Neuronal stem cell (in vitro differentiated cells): ENCODE measurements at regions not wholly inside any gene's neighbourhood (a gene's known extent, or its start where the extent isn't known, plus 50 kb on each side); places are given as distances from the start of the nearest gene placed in this dataset.

Source experiments
- DNase-seq: peaks from one replicate; pipeline ENCODE4 v3.0.0-alpha.2; 2013; ENCODE audit warnings: low spot score
- H2AFZ ChIP-seq: one replicate; pipeline ENCODE4 v1.6.1; 2013; ENCODE audit warnings: mild to moderate bottlenecking, low read length, inconsistent platforms
- H2AK5ac ChIP-seq: 2 replicates; pipeline ENCODE4 v1.6.1; 2013; ENCODE audit warnings: low read depth, mild to moderate bottlenecking, inconsistent platforms, low read length, moderate library complexity, mixed read lengths
- H2BK120ac ChIP-seq: 2 replicates; pipeline ENCODE4 v1.6.1; 2013; ENCODE audit warnings: low read depth, mild to moderate bottlenecking, inconsistent platforms, low read length, moderate library complexity, mixed read lengths
- H2BK12ac ChIP-seq: one replicate; pipeline ENCODE4 v1.6.1; 2013; ENCODE audit warnings: low read length, inconsistent platforms
- H2BK15ac ChIP-seq: 2 replicates; pipeline ENCODE4 v1.6.1; 2013; ENCODE audit warnings: mild to moderate bottlenecking, low read length, inconsistent platforms, mixed read lengths
- H2BK5ac ChIP-seq: one replicate; pipeline ENCODE4 v1.6.1; 2013; ENCODE audit warnings: inconsistent platforms, mild to moderate bottlenecking, low read length, moderate library complexity
- H3K14ac ChIP-seq: one replicate; pipeline ENCODE4 v1.6.1; 2013; ENCODE audit warnings: low read length, inconsistent platforms
- H3K18ac ChIP-seq: 2 replicates; pipeline ENCODE4 v1.6.1; 2013; ENCODE audit warnings: low read length, inconsistent platforms
- H3K23ac ChIP-seq: 2 replicates; pipeline ENCODE4 v1.6.1; 2013; ENCODE audit warnings: low read depth, mild to moderate bottlenecking, mixed read lengths, low read length, inconsistent platforms; ENCODE audit not compliant: poor library complexity
- H3K27ac ChIP-seq: replicated peaks from 3 replicates; pipeline ENCODE4 v1.5.1; 2013; ENCODE audit warnings: low read length, inconsistent platforms
- H3K27me3 ChIP-seq, 3 experiments: 2 replicates each; pipeline ENCODE4 v1.6.1; 2013; ENCODE audit warnings: low read length in 3 of 3, mild to moderate bottlenecking in 2 of 3, inconsistent platforms in 1 of 3, low read depth in 1 of 3, mixed read lengths in 1 of 3, moderate library complexity in 1 of 3; ENCODE audit not compliant: control insufficient read depth in 3 of 3, insufficient read depth in 3 of 3
- H3K36me3 ChIP-seq, 2 donors: replicated peaks in 1 of 2; 2 replicates each; pipeline ENCODE4 v1.6.1; 2013; ENCODE audit warnings: low read length in 2 of 2; ENCODE audit not compliant: control insufficient read depth in 2 of 2, insufficient read depth in 2 of 2
- H3K4ac ChIP-seq: 2 replicates; pipeline ENCODE4 v1.6.1; 2013; ENCODE audit warnings: inconsistent platforms, mild to moderate bottlenecking, low read length, moderate library complexity
- H3K4me1 ChIP-seq, 2 donors: 1 replicate in 1 of 2; 2 replicates in 1 of 2; pipeline ENCODE4 v1.6.1; 2013; ENCODE audit warnings: low read length in 2 of 2, low read depth in 1 of 2; ENCODE audit not compliant: control insufficient read depth in 2 of 2, insufficient read depth in 1 of 2
- H3K4me2 ChIP-seq: one replicate; pipeline ENCODE4 v1.6.1; 2013; ENCODE audit warnings: mild to moderate bottlenecking, low read length, inconsistent platforms; ENCODE audit not compliant: insufficient read depth, poor library complexity, severe bottlenecking
- H3K4me3 ChIP-seq, 2 donors: 2 replicates each; pipeline ENCODE4 v1.5.1; 2013; ENCODE audit warnings: low read length in 2 of 2, mild to moderate bottlenecking in 2 of 2, inconsistent platforms in 1 of 2, moderate library complexity in 1 of 2
- H3K79me1 ChIP-seq: one replicate; pipeline ENCODE4 v1.6.1; 2013; ENCODE audit warnings: low read depth, mild to moderate bottlenecking, inconsistent platforms, low read length, moderate library complexity
- H3K9ac ChIP-seq: one replicate; pipeline ENCODE4 v1.6.1; 2013; ENCODE audit warnings: mild to moderate bottlenecking, low read depth, low read length, inconsistent platforms; ENCODE audit not compliant: poor library complexity
- H3K9me3 ChIP-seq, 2 donors: replicated peaks in 1 of 2; 2 replicates each; pipeline versions ENCODE3 to v1.6.1; 2013; ENCODE audit warnings: low read length in 2 of 2, mild to moderate bottlenecking in 2 of 2, inconsistent platforms in 1 of 2, low read depth in 1 of 2, mixed read lengths in 1 of 2, moderate library complexity in 1 of 2; ENCODE audit not compliant: control insufficient read depth in 2 of 2, insufficient read depth in 1 of 2
- H4K8ac ChIP-seq: one replicate; pipeline ENCODE4 v1.6.1; 2013; ENCODE audit warnings: low read depth, mild to moderate bottlenecking, inconsistent platforms, low read length, moderate library complexity
- H4K91ac ChIP-seq: one replicate; pipeline ENCODE4 v1.6.1; 2013; ENCODE audit warnings: low read length, low read depth, mild to moderate bottlenecking, inconsistent platforms; ENCODE audit not compliant: poor library complexity
- WGBS, 2 donors: extraction: QIAGEN DNeasy Blood & Tissue Kit; methylation state at CpG; one replicate each; pipeline ENCODE4 v1.1.7; 2013; ENCODE audit warnings: missing lambda C conversion rate in 2 of 2, mixed read lengths in 1 of 2; ENCODE audit not compliant: insufficient read length in 2 of 2, insufficient replicate concordance in 1 of 2; ENCODE audit errors: extremely low coverage in 2 of 2; 5-methylcytosine and 5-hydroxymethylcytosine counted together

GRCh38 chr2:185607945-185608344 is 130.7 kb upstream of the FSIP2 start:
- Histone ChIP-seq H4K91ac (no peak overlapping the region), H3K27ac (no peak overlapping the region), H3K18ac (no peak overlapping the region), H2AK5ac (no peak overlapping the region), H3K4ac (no peak overlapping the region), H3K27me3 (no peaks in the 10 kb centered on the region), H3K4me2 (no peak overlapping the region), H3K9me3 (no peaks in the 10 kb centered on the region), H2BK120ac (no peak overlapping the region), H3K36me3 (no peaks in the 10 kb centered on the region), H3K4me1 (no peaks in the 10 kb centered on the region), H3K79me1 (no peaks in the 10 kb centered on the region), H3K9ac (no peak overlapping the region), H3K23ac (no peak overlapping the region), H2AFZ (no peak overlapping the region), H2BK15ac (no peak overlapping the region), H3K14ac (no peak overlapping the region), H2BK12ac (no peak overlapping the region), H4K8ac (no peak overlapping the region), H2BK5ac (no peak overlapping the region), H3K4me3 (no peak overlapping the region)
- no CpG with 5 or more reads among the region's 1 CpG for WGBS, 2 donors
- DNase-seq, result no peak

GRCh38 chr2:185608799-185609198 is 129.8 kb upstream of the FSIP2 start:
- no CpG with 5 or more reads among the region's 3 CpGs for WGBS, 2 donors
- H2BK15ac ChIP-seq, result no peak overlapping the region

GRCh38 chr2:185610301-185610700 is 128.3 kb upstream of the FSIP2 start:
- H2BK12ac ChIP-seq, result no peak overlapping the region
- H4K8ac ChIP-seq, result no peak overlapping the region
- H3K23ac ChIP-seq, result no peak overlapping the region
- H3K79me1 ChIP-seq, result no peaks in the 10 kb centered on the region
- H3K9ac ChIP-seq, result no peak overlapping the region
- no peaks in the 10 kb centered on the region for H3K9me3 ChIP-seq
- H3K14ac ChIP-seq, result no peak overlapping the region
- DNase-seq, result no peak
- H2BK5ac ChIP-seq, result no peak overlapping the region
- no peak overlapping the region for H3K4ac ChIP-seq
- H2BK15ac ChIP-seq, result no peak overlapping the region
- no peaks in the 10 kb centered on the region for H3K4me1 ChIP-seq
- no peak overlapping the region for H2AK5ac ChIP-seq
- no peak overlapping the region for H2BK120ac ChIP-seq
- H3K4me3 ChIP-seq, result no peak overlapping the region
- H3K27ac ChIP-seq, result no peak overlapping the region
- no CpG with 5 or more reads among the region's 1 CpG for WGBS, 2 donors
- H3K27me3 ChIP-seq, result no peaks in the 10 kb centered on the region
- no peaks in the 10 kb centered on the region for H3K36me3 ChIP-seq
- no peak overlapping the region for H4K91ac ChIP-seq
- no peak overlapping the region for H3K4me2 ChIP-seq
- no peak overlapping the region for H2AFZ ChIP-seq
- no peak overlapping the region for H3K18ac ChIP-seq

More at GRCh38 chr2:185608799-185609198, 129.8 kb upstream of the FSIP2 start:
- Histone ChIP-seq H4K91ac (no peak overlapping the region), H2BK12ac (no peak overlapping the region), H4K8ac (no peak overlapping the region), H3K4me1 (no peaks in the 10 kb centered on the region), H3K27me3 (no peaks in the 10 kb centered on the region), H3K4me2 (no peak overlapping the region), H2BK5ac (no peak overlapping the region), H3K18ac (no peak overlapping the region), H2AFZ (no peak overlapping the region), H3K9me3 (no peaks in the 10 kb centered on the region), H3K27ac (no peak overlapping the region), H3K9ac (no peak overlapping the region), H3K4ac (no peak overlapping the region), H3K36me3 (no peaks in the 10 kb centered on the region), H3K4me3 (no peak overlapping the region), H3K14ac (no peak overlapping the region), H2AK5ac (no peak overlapping the region), H3K79me1 (no peaks in the 10 kb centered on the region), H2BK120ac (no peak overlapping the region), H3K23ac (no peak overlapping the region)
- DNase-seq, result no peak

GRCh38 chr2:185618625-185619024 is 120.0 kb upstream of the FSIP2 start:
- Histone ChIP-seq H3K14ac (no peak overlapping the region), H3K79me1 (peaks cover 2% of the 10 kb centered on the region), H3K27me3 (no peaks in the 10 kb centered on the region), H4K8ac (no peak overlapping the region), H3K36me3 (no peaks in the 10 kb centered on the region), H2BK15ac (no peak overlapping the region), H3K4ac (no peak overlapping the region), H2BK120ac (no peak overlapping the region), H2BK12ac (no peak overlapping the region), H3K4me1 (no peaks in the 10 kb centered on the region), H3K27ac (no peak overlapping the region), H2AFZ (no peak overlapping the region), H3K9ac (peak overlapping the region; percentile 27), H3K4me3 (no peak overlapping the region), H3K23ac (peak overlapping the region; percentile 73), H3K18ac (peak overlapping the region; percentile 41), H2BK5ac (no peak overlapping the region), H2AK5ac (no peak overlapping the region), H4K91ac (no peak overlapping the region), H3K9me3 (no peaks in the 10 kb centered on the region), H3K4me2 (no peak overlapping the region)
- no CpG with 5 or more reads among the region's 1 CpG for WGBS, 2 donors
- no peak for DNase-seq
